Activated CD4-positive, alpha-beta T cell treated with anti-CD3 and anti-CD28 coated beads for 4 hours (primary cell): ENCODE measurements at regions not wholly inside any gene's neighbourhood (a gene's known extent, or its start where the extent isn't known, plus 50 kb on each side); places are given as distances from the start of the nearest gene placed in this dataset.
"Not testable (repeated sequence)": the region's sequence is repeated elsewhere in the genome, so short reads cannot be mapped to it uniquely, and the experiment has no call there.

Experiments
- DNase-seq, 2 donors: peaks; one replicate each; pipeline ENCODE4 v3.0.0-alpha.2; 2020

GRCh38 chr20:48398506-48399449 lies 429.0 kb downstream of the PREX1 start:
- DNase-seq, result no peak

- DNase-seq, result not testable (repeated sequence)
Measured at GRCh38 chr20:48396981-48397861, 430.6 kb downstream of the PREX1 start.

GRCh38 chr20:48395816-48396546 lies 431.8 kb downstream of the PREX1 start:
- no peak for DNase-seq

- DNase-seq, result no peak
Measured at GRCh38 chr20:48394415-48395081, 433.3 kb downstream of the PREX1 start.

GRCh38 chr20:48393737-48394314 lies 434.0 kb downstream of the PREX1 start:
- DNase-seq, result no peak

- DNase-seq, result no peak
Measured at GRCh38 chr20:48393311-48393685, 434.5 kb downstream of the PREX1 start.

GRCh38 chr20:48392407-48393310 lies 435.1 kb downstream of the PREX1 start:
- no peak for DNase-seq

GRCh38 chr20:48390981-48391380 lies 436.8 kb downstream of the PREX1 start:
- DNase-seq, result no peak

- no peak for DNase-seq
Measured at GRCh38 chr20:48387675-48388074, 440.1 kb downstream of the PREX1 start.

- DNase-seq, result no peak
Measured at GRCh38 chr20:48385527-48385926, 442.3 kb downstream of the PREX1 start.

GRCh38 chr20:48385114-48385513 lies 442.7 kb downstream of the PREX1 start:
- no peak for DNase-seq

GRCh38 chr20:48384147-48384818 lies 443.5 kb downstream of the PREX1 start:
- DNase-seq, result no peak

- no peak for DNase-seq
Measured at GRCh38 chr20:48383252-48383651, 444.5 kb downstream of the PREX1 start.

GRCh38 chr20:48382304-48382703 lies 445.5 kb downstream of the PREX1 start:
- no peak for DNase-seq

GRCh38 chr20:48381353-48382120 lies 446.3 kb downstream of the PREX1 start:
- no peak for DNase-seq

GRCh38 chr20:48380661-48381060 lies 447.1 kb downstream of the PREX1 start:
- DNase-seq, result no peak

GRCh38 chr20:48378976-48379675 lies 448.7 kb downstream of the PREX1 start:
- DNase-seq, result no peak

GRCh38 chr20:48377940-48378339 lies 449.9 kb downstream of the PREX1 start:
- DNase-seq, result no peak

GRCh38 chr20:48375804-48376203 lies 452.0 kb downstream of the PREX1 start:
- no peak for DNase-seq
